ENCODE measurements at regions not wholly inside any gene's neighbourhood (a gene's known extent, or its start where the extent isn't known, plus 50 kb on each side); places are given as distances from the start of the nearest gene placed in this dataset.

- DNase-seq: no peak
These were observed 53.7 kb upstream of the DOCK1 start for GRCh38 chr10:126851414-126852108.

GRCh38 chr10:126854726-126855495 is 50.3 kb upstream of the DOCK1 start:
- no peak for DNase-seq

Data from right hindlimb (tissue), 1 donor.